Thyroid gland (tissue), 4 donors: ENCODE measurements at regions not wholly inside any gene's neighbourhood (a gene's known extent, or its start where the extent isn't known, plus 50 kb on each side); places are given as distances from the start of the nearest gene placed in this dataset.

Source experiments
- DNase-seq, 2 donors: peaks; one replicate each; pipeline ENCODE4 v3.0.0-alpha.2; 2019
- H3K27ac ChIP-seq, 3 donors: fragments of 200-600 bp; sonication (generic); 1 replicate in 2 of 3; 2 replicates in 1 of 3; pipeline ENCODE4 v1.5.1; 2016 to 2019; ENCODE audit warnings: mild to moderate bottlenecking in 1 of 3, moderate library complexity in 1 of 3
- H3K27me3 ChIP-seq: fragments of 200-600 bp; sonication (generic); one replicate; pipeline ENCODE4 v1.5.1; 2019
- H3K36me3 ChIP-seq, 2 donors: fragments of 200-600 bp; sonication (generic); one replicate each; pipeline ENCODE4 v1.5.1; 2016 to 2019
- H3K4me1 ChIP-seq, 2 donors: fragments of 200-600 bp; sonication (generic); one replicate each; pipeline ENCODE4 v1.5.1; 2017 to 2019
- H3K4me3 ChIP-seq, 3 donors: fragments of 200-600 bp; sonication (generic); replicated peaks in 1 of 3; 1 replicate in 2 of 3; 2 replicates in 1 of 3; pipeline ENCODE4 v1.5.1; 2016; ENCODE audit warnings: mild to moderate bottlenecking in 1 of 3
- H3K9me3 ChIP-seq: fragments of 200-600 bp; sonication (generic); one replicate; pipeline ENCODE4 v1.5.1; 2017
- CTCF ChIP-seq, 6 experiments: fragments of 200-600 bp in 3 of 6; fragments of 450-650 bp in 3 of 6; sonication (generic) in 3 of 6; IDR thresholded peaks; one replicate each; pipeline ENCODE4 v1.5.1; 2016 to 2019; ENCODE audit warnings: antibody characterized with exemption in 6 of 6, mild to moderate bottlenecking in 2 of 6, inconsistent platforms in 1 of 6, moderate library complexity in 1 of 6
- POLR2A ChIP-seq, 2 donors: fragments of 450-650 bp; IDR thresholded peaks; one replicate each; pipeline ENCODE4 v1.6.1; 2017; ENCODE audit warnings: antibody characterized with exemption in 2 of 2, mild to moderate bottlenecking in 2 of 2, moderate library complexity in 1 of 2
- WGBS, 2 donors: methylation state at CpG; one replicate each; pipeline ENCODE4 v1.1.5; 2017; 5-methylcytosine and 5-hydroxymethylcytosine counted together
- intact Hi-C: fragments of 100-400 bp; cut with DNase I; formaldehyde crosslinking; loops from one replicate; pipeline ENCODE4 v1.15.1; 2023

GRCh38 chr16:72287649-72288048, 115.7 kb upstream of the PMFBP1 start:
- TF ChIP-seq POLR2A (IDR thresholded peaks at IDR 0.05) (no peak), CTCF (IDR thresholded peaks at IDR 0.05) (no peak)
- Histone ChIP-seq H3K4me1 (no peaks in the 10 kb centered on the region), H3K36me3 (no peaks in the 10 kb centered on the region), H3K27ac (no peak overlapping the region), H3K4me3 (no peak overlapping the region), H3K9me3 (no peaks in the 10 kb centered on the region), H3K27me3 (no peaks in the 10 kb centered on the region)
- no peak for DNase-seq
- intact Hi-C loops: no loop called here

DNA sequence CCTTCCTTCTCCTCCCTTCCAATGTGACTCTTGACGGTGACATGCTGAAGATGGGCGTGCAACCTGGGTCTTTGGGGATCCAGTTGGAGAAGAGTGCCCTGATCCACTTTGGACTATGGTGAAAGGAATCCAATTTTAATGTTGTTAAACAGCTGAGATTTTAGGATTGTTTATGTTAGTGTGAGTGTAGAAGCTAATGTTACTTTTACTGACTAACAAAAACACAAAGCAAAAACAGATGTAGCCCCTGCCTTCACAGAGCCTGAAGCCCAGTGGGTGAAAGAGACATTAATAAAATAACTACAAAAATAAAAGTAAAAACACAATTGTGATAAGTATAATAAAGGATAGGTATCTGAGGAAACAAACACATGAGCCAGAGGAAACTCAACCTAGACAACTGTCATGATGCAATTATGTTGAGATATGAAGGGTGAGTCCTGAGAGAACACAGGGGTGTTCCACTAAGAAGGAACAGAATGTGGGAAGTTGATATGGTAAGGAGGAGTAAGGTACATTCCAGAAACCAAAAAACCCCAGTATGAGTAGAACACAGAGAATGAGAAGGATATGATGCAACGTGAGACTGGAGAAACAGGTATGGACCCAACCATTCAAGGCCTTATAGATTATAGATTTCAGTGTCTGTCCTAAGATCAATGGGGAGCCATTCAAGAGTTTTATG, 115.1 kb upstream of the PMFBP1 start:
- H3K27ac ChIP-seq: no peak overlapping the region
- no peaks in the 10 kb centered on the region for H3K4me1 ChIP-seq
- 94 to 97% methylated on average over 3 of the region's 3 CpGs for WGBS, 2 donors
- DNase-seq: no peak
- TF ChIP-seq POLR2A (IDR thresholded peaks at IDR 0.05): no peak
- no peak for TF ChIP-seq CTCF (IDR thresholded peaks at IDR 0.05)
- no peaks in the 10 kb centered on the region for H3K9me3 ChIP-seq
- no peaks in the 10 kb centered on the region for H3K36me3 ChIP-seq
- no peak overlapping the region for H3K4me3 ChIP-seq
- intact Hi-C loops: no loop called here
- H3K27me3 ChIP-seq: no peaks in the 10 kb centered on the region

DNA sequence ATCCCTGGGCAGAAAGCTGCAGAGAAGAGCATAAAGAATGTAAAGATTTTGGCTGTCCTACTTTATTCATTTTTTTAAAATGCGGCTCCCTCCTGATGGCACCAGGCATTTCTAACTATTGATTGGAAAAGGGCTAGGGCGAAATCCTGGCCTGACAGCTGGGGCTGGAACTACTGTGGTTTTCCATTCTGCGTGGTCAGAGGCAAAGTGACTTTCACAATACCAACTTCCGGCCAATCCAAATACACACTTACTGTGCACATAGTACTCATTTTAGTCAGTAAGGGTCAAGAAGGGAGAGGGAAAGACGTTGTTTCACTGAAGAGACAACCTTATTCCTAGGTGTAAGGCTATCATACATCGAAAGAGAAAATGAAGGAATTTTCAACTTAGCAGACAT, 113.8 kb upstream of the PMFBP1 start:
- no peak overlapping the region for H3K27ac ChIP-seq
- H3K9me3 ChIP-seq: no peaks in the 10 kb centered on the region
- intact Hi-C loops: no loop called here
- no peaks in the 10 kb centered on the region for H3K4me1 ChIP-seq
- no peaks in the 10 kb centered on the region for H3K27me3 ChIP-seq
- 92 to 95% methylated on average over 6 of the region's 6 CpGs for WGBS, 2 donors
- H3K4me3 ChIP-seq: no peak overlapping the region
- no peak for DNase-seq
- TF ChIP-seq POLR2A (IDR thresholded peaks at IDR 0.05) (no peak), CTCF (IDR thresholded peaks at IDR 0.05) (no peak)
- no peaks in the 10 kb centered on the region for H3K36me3 ChIP-seq

GRCh38 chr16:72285324-72285723, 113.4 kb upstream of the PMFBP1 start:
- no peaks in the 10 kb centered on the region for H3K27me3 ChIP-seq
- no peak for DNase-seq
- no peak overlapping the region for H3K27ac ChIP-seq
- WGBS, 2 donors: 85 to 94% methylated on average over 5 of the region's 5 CpGs
- TF ChIP-seq POLR2A (IDR thresholded peaks at IDR 0.05) (no peak), CTCF (IDR thresholded peaks at IDR 0.05) (no peak)
- no peaks in the 10 kb centered on the region for H3K9me3 ChIP-seq
- H3K4me3 ChIP-seq: no peak overlapping the region
- intact Hi-C loops: no loop called here
- no peaks in the 10 kb centered on the region for H3K36me3 ChIP-seq
- H3K4me1 ChIP-seq: no peaks in the 10 kb centered on the region

DNA sequence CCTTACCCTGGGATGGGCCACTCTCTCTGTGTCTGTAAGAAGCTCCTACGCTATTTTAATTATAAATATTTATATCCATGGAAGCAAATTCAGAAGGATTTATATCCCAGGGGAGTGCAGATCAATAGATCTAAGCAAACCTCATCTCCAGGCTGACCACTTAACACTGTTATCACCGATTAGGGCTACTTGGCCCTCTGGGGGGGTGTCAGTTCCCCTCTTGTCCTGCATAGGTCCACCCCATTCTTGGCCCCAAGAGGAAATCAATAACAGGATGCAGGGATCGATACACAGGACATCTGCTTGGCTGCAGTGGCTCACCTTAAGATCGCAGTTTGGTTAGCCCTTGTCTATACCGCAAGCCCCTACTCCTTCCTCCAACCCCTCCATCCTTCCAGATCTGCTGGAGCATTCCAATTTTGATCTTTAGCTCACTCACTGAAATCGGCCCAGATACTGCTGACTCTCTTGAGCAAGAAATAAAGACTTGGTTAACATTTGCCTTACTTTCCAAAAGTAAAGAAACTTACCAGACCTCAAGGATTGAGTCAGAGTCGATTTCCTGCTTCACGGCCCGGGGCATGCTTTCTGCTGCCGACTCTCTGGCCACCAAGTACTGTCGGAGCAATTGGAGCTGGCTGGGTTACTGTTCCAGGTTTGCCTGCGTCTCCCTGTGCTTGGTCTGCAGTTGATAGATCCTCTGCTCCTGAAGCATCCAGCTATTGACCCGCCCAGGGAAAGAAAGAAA, 112.3 kb upstream of the PMFBP1 start:
- WGBS, 2 donors: 89 to 90% methylated on average over 13 of the region's 13 CpGs
- no peak overlapping the region for H3K27ac ChIP-seq
- H3K36me3 ChIP-seq: no peaks in the 10 kb centered on the region
- no peaks in the 10 kb centered on the region for H3K4me1 ChIP-seq
- H3K4me3 ChIP-seq: no peak overlapping the region
- no peaks in the 10 kb centered on the region for H3K27me3 ChIP-seq
- intact Hi-C loops: no loop called here
- DNase-seq: no peak
- TF ChIP-seq POLR2A (IDR thresholded peaks at IDR 0.05) (no peak), CTCF (IDR thresholded peaks at IDR 0.05) (no peak)
- H3K9me3 ChIP-seq: no peaks in the 10 kb centered on the region
